Panc1 (cell line): ENCODE measurements at regions not wholly inside any gene's neighbourhood (a gene's known extent, or its start where the extent isn't known, plus 50 kb on each side); places are given as distances from the start of the nearest gene placed in this dataset.

Experiments used
- CTCF ChIP-seq: fragments of 450-650 bp; IDR thresholded peaks from 2 replicates; pipeline ENCODE4 v1.5.1; 2017; ENCODE audit warnings: mild to moderate bottlenecking
- POLR2AphosphoS5 ChIP-seq: IDR thresholded peaks from 2 replicates; pipeline ENCODE4 v1.6.1; 2012; ENCODE audit warnings: mild to moderate bottlenecking, low read depth, low read length, moderate library complexity
- TF ChIP-seq, protein P1 (sequence below), 2 experiments: IDR thresholded peaks; 2 replicates each; pipeline ENCODE4 v1.6.1; 2011 to 2012; ENCODE audit warnings: low read depth in 2 of 2, control low read depth in 1 of 2, low read length in 1 of 2, mild to moderate bottlenecking in 1 of 2, moderate library complexity in 1 of 2; ENCODE audit not compliant: insufficient read depth in 1 of 2

GRCh38 chr4:112766422-112766821 is 129.5 kb downstream of the LARP7 start:
- TF ChIP-seq CTCF, result peak; percentile 39
- TF ChIP-seq, protein P1, sequence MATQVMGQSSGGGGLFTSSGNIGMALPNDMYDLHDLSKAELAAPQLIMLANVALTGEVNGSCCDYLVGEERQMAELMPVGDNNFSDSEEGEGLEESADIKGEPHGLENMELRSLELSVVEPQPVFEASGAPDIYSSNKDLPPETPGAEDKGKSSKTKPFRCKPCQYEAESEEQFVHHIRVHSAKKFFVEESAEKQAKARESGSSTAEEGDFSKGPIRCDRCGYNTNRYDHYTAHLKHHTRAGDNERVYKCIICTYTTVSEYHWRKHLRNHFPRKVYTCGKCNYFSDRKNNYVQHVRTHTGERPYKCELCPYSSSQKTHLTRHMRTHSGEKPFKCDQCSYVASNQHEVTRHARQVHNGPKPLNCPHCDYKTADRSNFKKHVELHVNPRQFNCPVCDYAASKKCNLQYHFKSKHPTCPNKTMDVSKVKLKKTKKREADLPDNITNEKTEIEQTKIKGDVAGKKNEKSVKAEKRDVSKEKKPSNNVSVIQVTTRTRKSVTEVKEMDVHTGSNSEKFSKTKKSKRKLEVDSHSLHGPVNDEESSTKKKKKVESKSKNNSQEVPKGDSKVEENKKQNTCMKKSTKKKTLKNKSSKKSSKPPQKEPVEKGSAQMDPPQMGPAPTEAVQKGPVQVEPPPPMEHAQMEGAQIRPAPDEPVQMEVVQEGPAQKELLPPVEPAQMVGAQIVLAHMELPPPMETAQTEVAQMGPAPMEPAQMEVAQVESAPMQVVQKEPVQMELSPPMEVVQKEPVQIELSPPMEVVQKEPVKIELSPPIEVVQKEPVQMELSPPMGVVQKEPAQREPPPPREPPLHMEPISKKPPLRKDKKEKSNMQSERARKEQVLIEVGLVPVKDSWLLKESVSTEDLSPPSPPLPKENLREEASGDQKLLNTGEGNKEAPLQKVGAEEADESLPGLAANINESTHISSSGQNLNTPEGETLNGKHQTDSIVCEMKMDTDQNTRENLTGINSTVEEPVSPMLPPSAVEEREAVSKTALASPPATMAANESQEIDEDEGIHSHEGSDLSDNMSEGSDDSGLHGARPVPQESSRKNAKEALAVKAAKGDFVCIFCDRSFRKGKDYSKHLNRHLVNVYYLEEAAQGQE (IDR thresholded peaks at IDR 0.05; ENCODE audit: insufficient read depth in 1 of 2, low read depth in 2 of 2, low read length in 1 of 2), result no peak
- TF ChIP-seq POLR2AphosphoS5, result no peak
